Heart left ventricle (tissue), 13 donors: ENCODE measurements at regions not wholly inside any gene's neighbourhood (a gene's known extent, or its start where the extent isn't known, plus 50 kb on each side); places are given as distances from the start of the nearest gene placed in this dataset.

Experiments used
- CTCF ChIP-seq, 12 donors: fragments of 200-600 bp; sonication (generic) in 4 of 12; IDR thresholded peaks; one replicate each; pipeline versions ENCODE4 v1.5.0 to v1.8.0; 2018 to 2022; ENCODE audit warnings: antibody characterized with exemption in 12 of 12, mild to moderate bottlenecking in 5 of 12
- POLR2A ChIP-seq, 2 donors: fragments of 450-650 bp; IDR thresholded peaks; one replicate each; pipeline ENCODE4 v1.6.1; 2017; ENCODE audit warnings: antibody characterized with exemption in 2 of 2, mild to moderate bottlenecking in 2 of 2, moderate library complexity in 2 of 2
- donor health status: ischemic (EF 13 %, LVEDD 7.1; RV severe dilation, severe dysfunction).
- donor health status: DM: no; HTN: yes; CAD: no.
- donor health status: DM: no; HTN: no; CAD: no.
- donor health status: ischemic (EF 25% LVEDD 6.9; RV normal size, moderate dysfunction).
- donor health status: ischemic (EF 25% LVEDD 5.7; RV mildly dilated, moderate dysfunction).
- donor health status: ischemic (EF 35%, LVEDD 5.7; RV mildly dilated, moderate dysfunction).
- donor health status: nonischemic (EF 11% LVEDD 7.7; RV severe dilation, severe dysfunction).
- donor health status: DM: yes; HTN: yes; CAD: no.
- donor health status: PGD.
- donor health status: ischemic (EF 29% LVEDD 5.4; RV normal size, mild dysfunction).
- donor health status: nonischemic (EF 23%, LVEDD 6.1; RV moderate dilation, normal function).

- no peak for TF ChIP-seq CTCF (IDR thresholded peaks at IDR 0.05)
- TF ChIP-seq POLR2A (IDR thresholded peaks at IDR 0.05), result no peak
Measured at GRCh38 chr3:22923711-22924110, 279.4 kb upstream of the UBE2E2 start.
